Stomach smooth muscle (tissue), 2 donors: ENCODE measurements at regions not wholly inside any gene's neighbourhood (a gene's known extent, or its start where the extent isn't known, plus 50 kb on each side); places are given as distances from the start of the nearest gene placed in this dataset.

ENCODE experiments used
- H3K27ac ChIP-seq: one replicate; pipeline ENCODE4 v1.7.0; 2013; ENCODE audit warnings: mild to moderate bottlenecking, low read length, inconsistent platforms
- H3K27me3 ChIP-seq, 2 donors: one replicate each; pipeline ENCODE4 v1.7.0; 2013; ENCODE audit warnings: low read length in 2 of 2; ENCODE audit not compliant: insufficient read depth in 2 of 2, control insufficient read depth in 1 of 2
- H3K36me3 ChIP-seq, 2 donors: one replicate each; pipeline ENCODE4 v1.7.0; 2013; ENCODE audit warnings: low read length in 2 of 2; ENCODE audit not compliant: control insufficient read depth in 2 of 2, insufficient read depth in 2 of 2
- H3K4me1 ChIP-seq: one replicate; pipeline ENCODE4 v1.7.0; 2013; ENCODE audit warnings: low read length; ENCODE audit not compliant: control insufficient read depth, insufficient read depth
- H3K4me3 ChIP-seq, 2 donors: one replicate each; pipeline ENCODE4 v1.7.0; 2013; ENCODE audit warnings: low read length in 2 of 2
- H3K9ac ChIP-seq, 2 donors: one replicate each; pipeline ENCODE4 v1.7.0; 2013; ENCODE audit warnings: low read length in 2 of 2, mild to moderate bottlenecking in 1 of 2
- H3K9me3 ChIP-seq, 2 donors: one replicate each; pipeline ENCODE4 v1.7.0; 2013; ENCODE audit warnings: low read length in 2 of 2; ENCODE audit not compliant: control insufficient read depth in 2 of 2
- donor health status: healthy.
- donor health status: Pancreatic carcinoma.

DNA sequence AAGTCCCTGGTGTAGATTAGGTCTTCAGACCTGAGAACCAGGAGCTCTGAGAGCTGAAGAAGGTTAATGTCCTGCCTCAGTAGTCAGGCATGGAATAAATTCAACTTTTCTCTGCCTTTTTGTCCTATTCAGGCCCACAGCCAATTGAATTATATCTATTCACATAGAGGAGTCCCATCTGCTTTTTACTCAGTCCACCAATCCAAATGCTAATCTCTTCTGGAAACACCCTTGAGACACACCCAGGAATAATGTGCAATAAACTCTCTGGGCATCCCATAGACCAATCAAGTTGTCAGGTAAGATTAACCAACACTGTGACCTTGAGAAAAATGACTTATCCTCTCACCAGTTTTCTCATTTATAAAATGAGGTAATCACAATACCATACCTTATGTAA is 129.4 kb downstream of the MEX3B start:
- Histone ChIP-seq H3K27me3 (no peaks in the 10 kb centered on the region), H3K9ac (no peak overlapping the region), H3K27ac (no peak overlapping the region), H3K4me3 (no peak overlapping the region), H3K36me3 (no peaks in the 10 kb centered on the region), H3K9me3 (peaks cover 2 to 3% of the 10 kb centered on the region in 2 donors), H3K4me1 (peaks cover 31% of the 10 kb centered on the region)

DNA sequence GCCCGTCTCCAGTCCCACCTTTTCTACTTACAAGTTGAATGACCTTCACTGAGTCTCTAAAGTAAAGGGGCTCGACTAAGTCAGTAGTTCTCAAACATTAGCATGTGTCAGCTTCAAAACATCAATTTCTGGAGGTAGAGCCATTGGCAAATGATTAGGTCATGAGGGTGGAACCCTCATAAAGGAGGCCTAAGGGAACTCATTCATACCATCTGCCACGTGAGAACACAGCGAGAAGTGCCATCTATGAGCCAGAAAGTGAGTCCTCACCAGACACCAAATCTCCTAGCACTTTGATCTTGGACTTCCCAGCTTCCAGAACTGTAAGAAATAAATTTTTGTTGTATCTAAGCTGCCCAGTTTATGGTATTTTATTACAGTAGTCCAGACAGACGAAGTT is 129.8 kb downstream of the MEX3B start:
- no peaks in the 10 kb centered on the region for H3K36me3 ChIP-seq
- H3K27ac ChIP-seq: no peak overlapping the region
- no peaks in the 10 kb centered on the region for H3K27me3 ChIP-seq
- peaks cover 34% of the 10 kb centered on the region for H3K4me1 ChIP-seq
- H3K9ac ChIP-seq: no peak overlapping the region
- H3K4me3 ChIP-seq: no peak overlapping the region
- H3K9me3 ChIP-seq: peaks cover 2 to 3% of the 10 kb centered on the region in 2 donors

DNA sequence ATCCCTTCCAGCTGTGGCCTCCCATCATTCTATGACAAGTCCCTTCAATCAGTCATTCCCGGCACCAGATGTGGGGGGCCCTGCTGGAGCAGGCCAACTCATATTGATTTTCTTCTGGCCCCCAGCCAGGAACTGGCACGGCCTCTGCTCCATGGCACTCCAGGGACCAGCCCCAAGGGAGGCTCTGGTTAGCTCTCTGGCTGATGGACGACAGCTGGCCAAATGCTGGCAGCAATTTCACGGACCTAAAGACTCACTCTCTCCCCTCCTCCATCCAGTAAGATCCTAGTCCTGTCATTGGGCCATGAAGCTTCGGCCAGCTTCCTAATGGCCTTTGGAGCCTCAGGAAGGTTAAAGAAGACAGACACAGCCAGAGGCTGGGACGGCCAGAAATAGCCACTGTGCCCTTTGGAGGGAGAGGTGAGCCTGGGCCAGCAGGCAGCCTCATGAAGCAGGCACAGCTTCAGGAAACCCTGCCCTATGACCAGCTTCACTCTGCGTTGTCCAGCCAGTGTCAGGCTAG is 131.0 kb downstream of the MEX3B start:
- H3K9me3 ChIP-seq: peaks cover 0 to 2% of the 10 kb centered on the region in 2 donors
- H3K27ac ChIP-seq: no peak overlapping the region
- no peaks in the 10 kb centered on the region for H3K36me3 ChIP-seq
- no peak overlapping the region for H3K9ac ChIP-seq
- no peaks in the 10 kb centered on the region for H3K27me3 ChIP-seq
- H3K4me1 ChIP-seq: peaks cover 44% of the 10 kb centered on the region
- no peak overlapping the region for H3K4me3 ChIP-seq

DNA sequence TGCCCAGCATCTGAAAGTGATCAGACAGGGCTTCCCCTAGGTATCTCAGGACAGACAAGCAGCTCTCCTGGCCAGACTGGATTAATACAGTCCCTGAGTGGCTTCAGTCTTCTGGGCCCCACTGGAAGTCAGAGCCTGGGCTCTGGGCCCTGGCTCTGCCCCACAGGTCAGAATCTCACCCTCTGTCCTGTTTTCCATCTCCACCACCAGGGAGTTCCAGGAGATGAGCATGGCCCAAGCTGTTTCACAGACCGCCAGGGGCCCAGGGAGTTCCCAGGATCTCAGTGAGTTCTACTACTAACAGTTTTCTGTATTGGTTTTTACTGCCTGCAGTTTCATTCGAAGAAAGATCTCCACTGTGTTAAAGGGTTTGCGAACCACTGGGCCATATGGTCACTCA is 131.5 kb downstream of the MEX3B start:
- Histone ChIP-seq H3K4me3 (no peak overlapping the region), H3K36me3 (no peaks in the 10 kb centered on the region), H3K4me1 (peaks cover 48% of the 10 kb centered on the region), H3K9me3 (peaks cover 0 to 2% of the 10 kb centered on the region in 2 donors), H3K9ac (no peak overlapping the region), H3K27me3 (no peaks in the 10 kb centered on the region), H3K27ac (no peak overlapping the region)

DNA sequence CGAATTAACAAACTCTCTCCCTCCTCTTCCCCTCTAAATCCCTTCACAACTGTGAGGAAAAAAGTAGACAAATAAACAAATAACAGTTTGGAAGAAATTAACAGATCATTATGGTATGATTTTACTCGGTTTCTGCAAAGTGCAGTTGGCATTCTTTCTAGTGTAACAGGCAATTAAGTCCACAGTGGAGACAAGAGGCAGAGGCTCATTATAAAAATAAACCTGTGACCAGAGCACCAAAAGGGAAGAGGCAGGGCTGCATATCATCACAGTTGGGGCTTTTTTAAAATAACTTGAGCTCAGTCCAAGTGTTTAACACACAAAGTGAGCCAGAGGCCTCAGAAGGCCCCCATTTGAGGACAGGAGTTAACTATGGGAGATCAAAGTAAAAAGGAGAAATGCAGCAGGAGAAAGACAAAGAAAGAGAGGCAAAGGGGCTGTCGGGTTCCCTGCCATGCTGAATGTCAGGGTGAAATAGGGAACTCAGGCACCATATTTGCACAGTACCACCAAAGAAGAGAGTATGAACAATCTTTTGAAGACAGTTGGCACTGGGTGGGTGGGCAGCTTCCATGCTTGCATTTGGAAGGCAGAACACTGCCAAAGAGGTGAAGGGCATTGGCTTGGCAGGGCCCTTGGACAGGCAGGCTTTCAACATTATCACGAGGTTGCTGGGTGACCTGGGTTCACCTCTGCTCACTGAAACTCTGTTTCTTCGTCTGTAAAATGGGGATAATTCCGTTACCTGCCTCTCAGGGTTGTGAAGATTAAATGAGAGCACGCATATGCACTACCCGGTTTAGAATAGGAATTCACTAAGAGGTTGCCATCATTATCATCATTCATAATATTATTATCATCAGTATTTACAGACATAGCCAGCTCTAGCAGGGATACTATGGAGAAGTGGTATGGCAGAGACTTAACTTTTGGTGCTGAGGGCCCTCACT is 134.5 kb downstream of the MEX3B start:
- Histone ChIP-seq H3K27ac (peak overlapping the region; percentile 26), H3K4me1 (peaks cover 56% of the 10 kb centered on the region), H3K9me3 (no peaks in the 10 kb centered on the region)

DNA sequence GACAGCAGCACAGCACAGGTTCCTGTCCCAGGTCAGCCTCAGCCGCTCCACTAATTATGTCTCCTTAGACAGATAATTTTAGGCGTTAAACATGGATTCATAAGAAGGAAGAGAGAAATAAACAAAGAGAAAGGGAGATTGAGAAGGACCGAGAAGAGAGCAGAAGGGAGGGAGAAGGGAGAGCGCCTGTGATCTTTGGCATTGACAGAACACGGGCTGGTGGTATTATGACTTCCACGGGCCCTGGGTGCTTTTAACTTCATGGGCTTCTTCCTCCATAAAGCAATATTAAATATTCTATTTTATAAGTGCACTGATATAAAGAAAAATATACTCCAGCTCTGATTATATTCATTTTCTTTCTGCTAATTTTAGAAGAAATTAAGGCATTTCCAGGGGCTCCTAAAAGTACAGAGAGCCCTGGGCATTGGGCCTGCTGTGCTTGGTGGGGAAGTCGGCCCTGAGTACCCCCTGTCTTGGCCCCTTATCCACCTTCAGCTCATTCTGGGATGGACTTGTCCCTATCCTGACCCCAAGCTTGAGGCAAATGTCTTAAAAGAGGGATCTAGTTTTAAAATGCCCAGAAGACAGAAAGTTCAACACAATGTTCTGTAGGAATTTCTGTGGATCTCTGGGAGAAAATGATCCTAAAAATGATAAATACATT is 135.3 kb downstream of the MEX3B start:
- Histone ChIP-seq H3K9ac (no peak overlapping the region), H3K36me3 (no peaks in the 10 kb centered on the region), H3K4me1 (peaks cover 56% of the 10 kb centered on the region), H3K9me3 (no peaks in the 10 kb centered on the region), H3K27me3 (no peaks in the 10 kb centered on the region), H3K4me3 (no peak overlapping the region), H3K27ac (peak overlapping the region; percentile 46)

More for the DNA sequence above, 134.5 kb downstream of the MEX3B start:
- no peaks in the 10 kb centered on the region for H3K36me3 ChIP-seq
- H3K27me3 ChIP-seq: no peaks in the 10 kb centered on the region
- H3K9ac ChIP-seq: no peak overlapping the region
- no peak overlapping the region for H3K4me3 ChIP-seq

DNA sequence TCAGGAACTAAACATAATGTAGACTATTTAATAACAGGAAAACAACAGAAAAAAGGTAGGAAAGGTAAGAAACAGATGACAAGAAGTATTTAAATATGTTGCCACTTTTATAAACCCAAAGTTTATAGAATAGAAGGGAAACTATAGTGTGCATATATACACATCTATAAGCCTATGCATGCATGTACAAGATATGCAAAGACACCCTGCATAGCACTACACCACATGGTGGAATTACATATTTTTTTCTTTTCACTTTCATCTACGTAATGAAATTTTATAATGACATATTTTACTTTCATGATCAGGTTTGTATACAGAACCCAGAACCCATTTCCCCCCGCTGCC is 136.8 kb downstream of the MEX3B start:
- H3K4me1 ChIP-seq: peaks cover 44% of the 10 kb centered on the region
- H3K9me3 ChIP-seq: no peaks in the 10 kb centered on the region
- no peaks in the 10 kb centered on the region for H3K27me3 ChIP-seq
- H3K9ac ChIP-seq: no peak overlapping the region
- H3K4me3 ChIP-seq: no peak overlapping the region
- no peaks in the 10 kb centered on the region for H3K36me3 ChIP-seq
- peak overlapping the region; percentile 62 for H3K27ac ChIP-seq

DNA sequence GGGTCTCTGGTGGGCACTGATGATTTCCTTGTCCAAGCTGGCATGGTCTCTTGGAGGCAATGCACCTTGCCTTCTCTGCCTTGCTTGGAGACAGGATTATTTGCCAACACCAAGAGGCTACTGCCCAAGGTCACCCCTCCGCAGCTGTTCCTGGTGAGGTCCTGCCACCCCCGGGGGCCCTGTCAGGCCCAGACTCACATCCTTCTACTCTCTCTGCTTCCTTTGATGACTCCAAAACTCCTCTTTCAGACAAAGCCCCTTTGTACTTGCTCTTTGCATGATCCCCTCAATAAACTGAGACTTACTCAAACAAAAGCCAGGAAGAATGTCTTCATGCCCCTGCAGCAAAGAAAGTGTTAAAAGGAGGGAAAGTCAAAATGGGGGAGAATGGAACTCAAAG is 137.7 kb downstream of the MEX3B start:
- Histone ChIP-seq H3K4me3 (no peak overlapping the region), H3K4me1 (peaks cover 36% of the 10 kb centered on the region), H3K36me3 (no peaks in the 10 kb centered on the region), H3K27ac (no peak overlapping the region), H3K27me3 (no peaks in the 10 kb centered on the region), H3K9ac (no peak overlapping the region), H3K9me3 (no peaks in the 10 kb centered on the region)

DNA sequence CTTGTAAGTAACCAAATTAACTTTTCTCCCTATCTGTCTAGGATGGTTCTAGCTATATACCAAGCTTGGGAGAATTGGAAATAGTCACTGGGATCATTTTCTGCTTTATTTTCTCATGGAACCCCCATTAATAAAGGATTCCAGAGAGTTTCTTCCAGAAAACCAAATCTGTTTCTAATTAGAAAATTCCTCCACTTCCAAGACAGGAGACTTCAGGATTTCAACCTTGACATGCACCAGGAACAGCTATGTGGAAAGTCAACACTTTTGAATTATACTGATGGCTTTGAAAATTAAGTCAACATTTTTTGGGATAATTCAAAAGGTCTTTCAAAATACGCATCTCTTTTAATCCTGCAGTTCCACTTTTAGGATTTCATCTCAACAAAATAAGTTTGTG is 138.3 kb downstream of the MEX3B start:
- Histone ChIP-seq H3K4me1 (peaks cover 34% of the 10 kb centered on the region), H3K36me3 (no peaks in the 10 kb centered on the region), H3K27ac (no peak overlapping the region), H3K9me3 (no peaks in the 10 kb centered on the region), H3K27me3 (no peaks in the 10 kb centered on the region), H3K9ac (no peak overlapping the region), H3K4me3 (no peak overlapping the region)

DNA sequence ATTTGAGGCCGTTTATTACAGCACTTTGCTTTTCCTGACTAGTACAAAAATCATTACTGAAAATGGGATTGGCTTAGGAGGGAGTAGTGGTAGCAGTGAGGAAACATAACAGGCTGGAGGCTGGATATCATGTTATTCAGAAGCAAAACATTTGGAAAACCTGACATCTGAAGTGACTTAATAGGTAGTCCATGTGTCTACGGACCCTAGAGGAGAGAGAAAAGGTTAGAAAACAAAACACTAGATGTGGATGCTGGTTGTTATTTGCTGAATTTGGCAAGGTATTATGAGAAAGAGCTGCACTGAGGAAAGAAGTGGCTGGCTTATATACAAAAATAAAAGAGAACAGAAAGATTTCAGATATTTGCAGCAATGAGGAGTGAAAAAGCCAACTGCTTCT is 139.9 kb downstream of the MEX3B start:
- Histone ChIP-seq H3K27ac (no peak overlapping the region), H3K4me3 (no peak overlapping the region), H3K9ac (no peak overlapping the region), H3K27me3 (no peaks in the 10 kb centered on the region), H3K4me1 (peaks cover 22% of the 10 kb centered on the region), H3K9me3 (no peaks in the 10 kb centered on the region), H3K36me3 (no peaks in the 10 kb centered on the region)

DNA sequence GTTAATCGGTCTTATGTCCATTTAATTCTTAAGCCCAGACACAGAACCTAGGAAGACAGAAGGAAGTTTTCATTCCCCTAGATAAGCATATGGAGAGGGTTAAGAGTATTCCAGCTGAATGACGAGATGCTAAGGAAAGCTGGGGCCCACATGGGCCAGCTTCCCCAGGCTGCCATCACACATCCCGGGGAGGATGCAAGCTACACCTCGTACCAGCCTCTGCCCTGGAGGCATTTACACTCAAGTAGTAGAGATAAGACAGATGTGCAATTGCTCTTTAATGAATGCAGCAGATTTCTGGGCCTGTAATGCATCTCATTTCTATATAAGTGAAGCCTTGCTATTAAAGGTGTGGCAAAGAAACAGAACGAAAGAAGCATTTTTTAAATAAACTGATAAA is 144.5 kb downstream of the MEX3B start:
- Histone ChIP-seq H3K27me3 (no peaks in the 10 kb centered on the region), H3K9me3 (no peaks in the 10 kb centered on the region), H3K4me3 (no peak overlapping the region), H3K9ac (no peak overlapping the region), H3K27ac (no peak overlapping the region), H3K4me1 (peaks cover 7% of the 10 kb centered on the region), H3K36me3 (no peaks in the 10 kb centered on the region)
